ENCODE measurements at regions not wholly inside any gene's neighbourhood (a gene's known extent, or its start where the extent isn't known, plus 50 kb on each side); places are given as distances from the start of the nearest gene placed in this dataset.

DNA sequence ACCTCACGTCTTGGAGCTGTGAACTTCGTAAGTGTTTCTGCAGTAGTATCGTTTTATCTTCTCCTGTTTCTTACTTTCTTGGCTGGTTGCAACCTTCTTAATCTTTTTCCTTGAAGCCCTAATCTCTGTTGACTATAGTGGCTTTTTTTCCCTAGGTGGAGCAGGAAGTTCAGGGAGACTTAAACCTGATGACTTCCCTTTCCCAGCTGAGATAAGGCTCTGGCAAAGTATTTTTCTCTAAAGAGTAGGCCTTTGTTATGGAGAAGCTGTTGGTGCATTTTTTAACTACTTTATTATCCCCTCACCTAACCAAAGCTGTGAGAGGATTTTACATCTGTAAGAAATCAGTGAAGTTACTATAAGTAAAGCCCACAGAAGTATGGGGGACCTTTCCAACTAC, 723.1 kb upstream of the RIOK2 start:
- Histone ChIP-seq H3K9ac (ENCODE audit: low read depth, low read length) (no peak overlapping the region), H4K8ac (ENCODE audit: low read depth in 2 of 2, low read length in 2 of 2) (no peak overlapping the region), H3K27me3 (ENCODE audit: control insufficient read depth, insufficient read depth, low read length) (no peaks in the 10 kb centered on the region), H3K9me3 (ENCODE audit: control insufficient read depth, insufficient read depth, low read length) (peaks cover 5% of the 10 kb centered on the region; the same call in 1 of the 2 replicates), H3K4me3 (ENCODE audit: insufficient read depth, low read depth, low read length) (no peak overlapping the region), H3K79me1 (ENCODE audit: low read depth in 1 of 2, low read length in 2 of 2) (no peaks in the 10 kb centered on the region), H3K36me3 (ENCODE audit: control insufficient read depth, insufficient read depth, low read length) (no peaks in the 10 kb centered on the region), H3K27ac (ENCODE audit: insufficient read depth, low read length) (no peak overlapping the region), H2BK5ac (ENCODE audit: low read depth, low read length, poor library complexity, severe bottlenecking) (no peak overlapping the region), H2BK20ac (ENCODE audit: low read depth, low read length) (no peak overlapping the region), H2AK9ac (replicated peaks; ENCODE audit: low read depth, low read length, poor library complexity) (no peak overlapping the region), H3K9me1 (ENCODE audit: insufficient read depth, low read length) (no peaks in the 10 kb centered on the region), H3K18ac (ENCODE audit: low read depth, low read length) (no peak overlapping the region), H3K4me2 (ENCODE audit: low read depth, low read length) (no peak overlapping the region), H3K23ac (ENCODE audit: low read depth, low read length) (no peak overlapping the region), H2BK120ac (ENCODE audit: low read depth, low read length) (no peak overlapping the region), H2AFZ (replicated peaks; ENCODE audit: low read length, poor library complexity) (no peak overlapping the region), H4K91ac (ENCODE audit: insufficient read depth, low read depth, low read length) (no peak overlapping the region), H2AK5ac (ENCODE audit: low read depth, low read length) (no peak overlapping the region), H4K20me1 (ENCODE audit: insufficient read depth, low read length) (no peaks in the 10 kb centered on the region), H3K4ac (ENCODE audit: low read depth, low read length) (no peak overlapping the region), H4K5ac (ENCODE audit: low read depth, low read length) (no peak overlapping the region), H3K56ac (ENCODE audit: extremely low read depth, insufficient read depth, low read length) (no peak overlapping the region), H3K14ac (replicated peaks; ENCODE audit: low read depth, low read length) (no peak overlapping the region), H2BK15ac (ENCODE audit: low read depth, low read length) (no peak overlapping the region), H3K4me1 (ENCODE audit: control insufficient read depth, insufficient read depth, low read length) (no peaks in the 10 kb centered on the region)
- in situ Hi-C loops (cut with MboI; ENCODE audit: low sequenced_read_pairs) (no loop called here), dilution Hi-C loops (cut with HindIII; ENCODE audit: low sequenced_read_pairs, unreplicated experiment) (no loop called here), intact Hi-C loops (cut with micrococcal nuclease) (no loop called here)
- no peak for TF ChIP-seq RCOR1 (IDR thresholded peaks at IDR 0.05; ENCODE audit: insufficient replicate concordance, low read length)
- TF ChIP-seq SMC3 (IDR thresholded peaks at IDR 0.05; ENCODE audit: low read depth, low read length) = no peak
- TF ChIP-seq CEBPB (IDR thresholded peaks at IDR 0.05; ENCODE audit: low read depth, low read length) = no peak
- TF ChIP-seq POLR2A (IDR thresholded peaks at IDR 0.05; ENCODE audit: low read depth, low read length) = no peak
- TF ChIP-seq MAZ (IDR thresholded peaks at IDR 0.05; ENCODE audit: borderline replicate concordance, low read depth, low read length) = no peak
- no peak for TF ChIP-seq CHD1 (IDR thresholded peaks at IDR 0.05; ENCODE audit: low read depth, low read length)
- no peak for TF ChIP-seq RFX5 (IDR thresholded peaks at IDR 0.05; ENCODE audit: low read depth, low read length)
- TF ChIP-seq FOS (IDR thresholded peaks at IDR 0.05; ENCODE audit: low read depth, low read length) = no peak
- no peak for TF ChIP-seq MAFK (IDR thresholded peaks at IDR 0.05; ENCODE audit: low read depth, low read length)
- no peak for TF ChIP-seq ELK1 (IDR thresholded peaks at IDR 0.05; ENCODE audit: borderline replicate concordance, low read depth, low read length)
- no peak for TF ChIP-seq NFE2L2 (IDR thresholded peaks at IDR 0.05; ENCODE audit: low read depth, low read length)
- no peak for TF ChIP-seq BHLHE40 (IDR thresholded peaks at IDR 0.05; ENCODE audit: low read depth, low read length)
- TF ChIP-seq, protein P1, sequence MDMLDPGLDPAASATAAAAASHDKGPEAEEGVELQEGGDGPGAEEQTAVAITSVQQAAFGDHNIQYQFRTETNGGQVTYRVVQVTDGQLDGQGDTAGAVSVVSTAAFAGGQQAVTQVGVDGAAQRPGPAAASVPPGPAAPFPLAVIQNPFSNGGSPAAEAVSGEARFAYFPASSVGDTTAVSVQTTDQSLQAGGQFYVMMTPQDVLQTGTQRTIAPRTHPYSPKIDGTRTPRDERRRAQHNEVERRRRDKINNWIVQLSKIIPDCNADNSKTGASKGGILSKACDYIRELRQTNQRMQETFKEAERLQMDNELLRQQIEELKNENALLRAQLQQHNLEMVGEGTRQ (IDR thresholded peaks at IDR 0.05; ENCODE audit: low read depth, low read length) = no peak
- TF ChIP-seq, protein P2, sequence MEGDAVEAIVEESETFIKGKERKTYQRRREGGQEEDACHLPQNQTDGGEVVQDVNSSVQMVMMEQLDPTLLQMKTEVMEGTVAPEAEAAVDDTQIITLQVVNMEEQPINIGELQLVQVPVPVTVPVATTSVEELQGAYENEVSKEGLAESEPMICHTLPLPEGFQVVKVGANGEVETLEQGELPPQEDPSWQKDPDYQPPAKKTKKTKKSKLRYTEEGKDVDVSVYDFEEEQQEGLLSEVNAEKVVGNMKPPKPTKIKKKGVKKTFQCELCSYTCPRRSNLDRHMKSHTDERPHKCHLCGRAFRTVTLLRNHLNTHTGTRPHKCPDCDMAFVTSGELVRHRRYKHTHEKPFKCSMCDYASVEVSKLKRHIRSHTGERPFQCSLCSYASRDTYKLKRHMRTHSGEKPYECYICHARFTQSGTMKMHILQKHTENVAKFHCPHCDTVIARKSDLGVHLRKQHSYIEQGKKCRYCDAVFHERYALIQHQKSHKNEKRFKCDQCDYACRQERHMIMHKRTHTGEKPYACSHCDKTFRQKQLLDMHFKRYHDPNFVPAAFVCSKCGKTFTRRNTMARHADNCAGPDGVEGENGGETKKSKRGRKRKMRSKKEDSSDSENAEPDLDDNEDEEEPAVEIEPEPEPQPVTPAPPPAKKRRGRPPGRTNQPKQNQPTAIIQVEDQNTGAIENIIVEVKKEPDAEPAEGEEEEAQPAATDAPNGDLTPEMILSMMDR (conservative IDR thresholded peaks at IDR 0.05; ENCODE audit: low read depth, low read length) = no peak
- TF ChIP-seq RAD21 (IDR thresholded peaks at IDR 0.05; ENCODE audit: low read length) = no peak
- TF ChIP-seq MXI1 (IDR thresholded peaks at IDR 0.05; ENCODE audit: borderline replicate concordance, low read depth, low read length) = no peak
- BruUV-seq (replicated peaks) = no TSS peak
- ChIA-PET CTCF (no interaction called here), POLR2A (ENCODE audit: unreplicated experiment) (no interaction called here)
- DNase-seq (no peak), ATAC-seq (ENCODE audit: low read depth) (no peak)
- WGBS, 2 experiments (ENCODE audit: extremely low coverage in 2 of 2, insufficient read length in 1 of 2) = no CpG with 5 or more reads among the region's 3 CpGs
